Jurkat, Clone E6-1 (cell line): ENCODE measurements at regions not wholly inside any gene's neighbourhood (a gene's known extent, or its start where the extent isn't known, plus 50 kb on each side); places are given as distances from the start of the nearest gene placed in this dataset.

Source experiments
- DNase-seq: peaks from one replicate; pipeline ENCODE4 v3.0.0-alpha.2; 2011; ENCODE audit warnings: low read depth, low spot score
- H3K4me3 ChIP-seq: 2 replicates; pipeline ENCODE4 v1.5.1; 2011; ENCODE audit warnings: mild to moderate bottlenecking, low read length, control low read depth, moderate library complexity

- no peak overlapping the region for H3K4me3 ChIP-seq
- DNase-seq, result no peak
Measured at GRCh38 chr18:39434223-39434920, 1868.8 kb upstream of the CELF4 start.

GRCh38 chr18:39425172-39425850 is 1859.7 kb upstream of the CELF4 start:
- no peak for DNase-seq
- no peak overlapping the region for H3K4me3 ChIP-seq

GRCh38 chr18:39424261-39424660 is 1858.7 kb upstream of the CELF4 start:
- no peak for DNase-seq
- H3K4me3 ChIP-seq, result no peak overlapping the region

GRCh38 chr18:39421276-39421675 is 1855.7 kb upstream of the CELF4 start:
- DNase-seq, result no peak
- no peak overlapping the region for H3K4me3 ChIP-seq

GRCh38 chr18:39419315-39419714 is 1853.7 kb upstream of the CELF4 start:
- DNase-seq, result no peak

GRCh38 chr18:39415471-39415870 is 1849.9 kb upstream of the CELF4 start:
- no peak for DNase-seq
- no peak overlapping the region for H3K4me3 ChIP-seq

More at GRCh38 chr18:39419315-39419714, 1853.7 kb upstream of the CELF4 start:
- no peak overlapping the region for H3K4me3 ChIP-seq

GRCh38 chr18:39414009-39414700 is 1848.6 kb upstream of the CELF4 start:
- H3K4me3 ChIP-seq, result no peak overlapping the region
- no peak for DNase-seq

GRCh38 chr18:39406941-39407340 is 1841.3 kb upstream of the CELF4 start:
- no peak overlapping the region for H3K4me3 ChIP-seq
- no peak for DNase-seq

GRCh38 chr18:39403121-39403520 is 1837.5 kb upstream of the CELF4 start:
- no peak overlapping the region for H3K4me3 ChIP-seq
- no peak for DNase-seq

GRCh38 chr18:39399662-39400061 is 1834.1 kb upstream of the CELF4 start:
- no peak for DNase-seq

GRCh38 chr18:39396168-39396567 is 1830.6 kb upstream of the CELF4 start:
- no peak overlapping the region for H3K4me3 ChIP-seq

More at GRCh38 chr18:39399662-39400061, 1834.1 kb upstream of the CELF4 start:
- H3K4me3 ChIP-seq, result no peak overlapping the region

GRCh38 chr18:39389800-39390379 is 1824.3 kb upstream of the CELF4 start:
- DNase-seq, result no peak

More at GRCh38 chr18:39396168-39396567, 1830.6 kb upstream of the CELF4 start:
- no peak for DNase-seq

GRCh38 chr18:39380866-39381265 is 1815.3 kb upstream of the CELF4 start:
- H3K4me3 ChIP-seq, result no peak overlapping the region
- DNase-seq, result no peak

More at GRCh38 chr18:39389800-39390379, 1824.3 kb upstream of the CELF4 start:
- H3K4me3 ChIP-seq, result no peak overlapping the region

- DNase-seq, result no peak
- no peak overlapping the region for H3K4me3 ChIP-seq
Measured at GRCh38 chr18:39380186-39380725, 1814.7 kb upstream of the CELF4 start.

GRCh38 chr18:39375066-39375465 is 1809.5 kb upstream of the CELF4 start:
- H3K4me3 ChIP-seq, result no peak overlapping the region
- no peak for DNase-seq

GRCh38 chr18:39371996-39372395 is 1806.4 kb upstream of the CELF4 start:
- H3K4me3 ChIP-seq, result no peak overlapping the region
- DNase-seq, result no peak

GRCh38 chr18:39366656-39367055 is 1801.1 kb upstream of the CELF4 start:
- DNase-seq, result no peak
- H3K4me3 ChIP-seq, result no peak overlapping the region

- DNase-seq, result no peak
- no peak overlapping the region for H3K4me3 ChIP-seq
Measured at GRCh38 chr18:39365836-39366485, 1800.4 kb upstream of the CELF4 start.

GRCh38 chr18:39360072-39360471 is 1794.5 kb upstream of the CELF4 start:
- no peak for DNase-seq
- no peak overlapping the region for H3K4me3 ChIP-seq
